Liver (tissue), 8 donors: ENCODE measurements at regions not wholly inside any gene's neighbourhood (a gene's known extent, or its start where the extent isn't known, plus 50 kb on each side); places are given as distances from the start of the nearest gene placed in this dataset.

Experiments
- DNase-seq: peaks from one replicate; pipeline ENCODE4 v3.0.0-alpha.2; 2017; ENCODE audit warnings: low spot score
- H3K27ac ChIP-seq, 2 donors: one replicate each; pipeline ENCODE4 v1.7.0; 2013; ENCODE audit warnings: inconsistent platforms in 2 of 2, low read length in 2 of 2, control low read depth in 1 of 2, low read depth in 1 of 2, mild to moderate bottlenecking in 1 of 2
- H3K27me3 ChIP-seq, 4 donors: one replicate each; pipeline versions ENCODE4 v1.6.1 to v1.7.0; 2013; ENCODE audit warnings: low read length in 3 of 4, inconsistent platforms in 1 of 4, mild to moderate bottlenecking in 1 of 4, moderate library complexity in 1 of 4; ENCODE audit not compliant: control insufficient read depth in 4 of 4, insufficient read depth in 4 of 4
- H3K36me3 ChIP-seq, 4 donors: one replicate each; pipeline versions ENCODE4 v1.6.1 to v1.7.0; 2013; ENCODE audit warnings: low read length in 3 of 4, mild to moderate bottlenecking in 3 of 4, low read depth in 1 of 4, moderate library complexity in 1 of 4; ENCODE audit not compliant: control insufficient read depth in 4 of 4, insufficient read depth in 3 of 4
- H3K4me1 ChIP-seq, 4 donors: one replicate each; pipeline versions ENCODE4 v1.6.1 to v1.7.0; 2013; ENCODE audit warnings: low read length in 3 of 4, mild to moderate bottlenecking in 3 of 4, moderate library complexity in 1 of 4; ENCODE audit not compliant: control insufficient read depth in 4 of 4, insufficient read depth in 4 of 4
- H3K4me3 ChIP-seq, 3 donors: one replicate each; pipeline versions ENCODE4 v1.6.1 to v1.7.0; 2013; ENCODE audit warnings: low read length in 3 of 3, control low read depth in 1 of 3, low read depth in 1 of 3, mild to moderate bottlenecking in 1 of 3
- H3K9ac ChIP-seq, 2 donors: one replicate each; pipeline ENCODE4 v1.7.0; 2013; ENCODE audit warnings: low read length in 2 of 2, mild to moderate bottlenecking in 2 of 2, moderate library complexity in 2 of 2, control low read depth in 1 of 2, low read depth in 1 of 2
- H3K9me3 ChIP-seq, 4 donors: one replicate each; pipeline versions ENCODE4 v1.6.1 to v1.7.0; 2013; ENCODE audit warnings: low read length in 3 of 4; ENCODE audit not compliant: control insufficient read depth in 4 of 4
- CTCF ChIP-seq: fragments of 150-350 bp; IDR thresholded peaks from 2 replicates; pipeline ENCODE4 v1.5.1; 2017; ENCODE audit warnings: improper control_type of control experiment, low read depth, low read length; ENCODE audit not compliant: missing input control
- EGR1 ChIP-seq, 2 donors: IDR thresholded peaks; 2 replicates each; pipeline ENCODE4 v1.6.1; 2016 to 2018; ENCODE audit warnings: antibody characterized with exemption in 2 of 2, low read depth in 2 of 2
- FOXA1 ChIP-seq: IDR thresholded peaks from 2 replicates; pipeline ENCODE4 v1.6.1; 2016; ENCODE audit warnings: antibody characterized with exemption
- FOXA2 ChIP-seq: IDR thresholded peaks from 2 replicates; pipeline ENCODE4 v1.6.1; 2016; ENCODE audit warnings: antibody characterized with exemption
- GABPA ChIP-seq, 2 donors: IDR thresholded peaks in 1 of 2; conservative IDR thresholded peaks in 1 of 2; 2 replicates each; pipeline ENCODE4 v1.6.1; 2016; ENCODE audit warnings: antibody characterized with exemption in 2 of 2, mild to moderate bottlenecking in 1 of 2, moderate library complexity in 1 of 2
- HNF4G ChIP-seq: IDR thresholded peaks from 2 replicates; pipeline ENCODE4 v1.6.1; 2016; ENCODE audit warnings: antibody characterized with exemption
- JUND ChIP-seq, 2 donors: IDR thresholded peaks; 2 replicates each; pipeline ENCODE4 v1.6.1; 2016; ENCODE audit warnings: antibody characterized with exemption in 2 of 2
- MAX ChIP-seq: IDR thresholded peaks from 2 replicates; pipeline ENCODE4 v1.6.1; 2016; ENCODE audit warnings: antibody characterized with exemption
- NR2F2 ChIP-seq: IDR thresholded peaks from 2 replicates; pipeline ENCODE4 v1.6.1; 2016; ENCODE audit warnings: antibody characterized with exemption
- RAD21 ChIP-seq, 2 donors: IDR thresholded peaks; 2 replicates each; pipeline ENCODE4 v1.6.1; 2016; ENCODE audit warnings: antibody characterized with exemption in 2 of 2, mild to moderate bottlenecking in 2 of 2
- REST ChIP-seq: IDR thresholded peaks from 2 replicates; pipeline ENCODE4 v1.6.1; 2016; ENCODE audit warnings: antibody characterized with exemption, mild to moderate bottlenecking
- RXRA ChIP-seq, 2 donors: IDR thresholded peaks; 2 replicates each; pipeline ENCODE4 v1.6.1; 2017 to 2018; ENCODE audit warnings: antibody characterized with exemption in 2 of 2, mild to moderate bottlenecking in 1 of 2
- SP1 ChIP-seq: IDR thresholded peaks from 2 replicates; pipeline ENCODE4 v1.6.1; 2018; ENCODE audit warnings: antibody characterized with exemption, mild to moderate bottlenecking
- TAF1 ChIP-seq: conservative IDR thresholded peaks from 2 replicates; pipeline ENCODE4 v1.6.1; 2016; ENCODE audit warnings: antibody characterized with exemption, mild to moderate bottlenecking
- YY1 ChIP-seq: IDR thresholded peaks from 2 replicates; pipeline ENCODE4 v1.6.1; 2016; ENCODE audit warnings: antibody characterized with exemption, mild to moderate bottlenecking
- WGBS: extraction: QIAGEN DNeasy Blood & Tissue Kit; methylation state at CpG from one replicate; pipeline ENCODE4 v1.1.7; 2013; 5-methylcytosine and 5-hydroxymethylcytosine counted together
- donor health status: healthy.
- donor health status: healthy.
- donor health status: healthy.
- donor health status: healthy.
- donor health status: healthy.

DNA sequence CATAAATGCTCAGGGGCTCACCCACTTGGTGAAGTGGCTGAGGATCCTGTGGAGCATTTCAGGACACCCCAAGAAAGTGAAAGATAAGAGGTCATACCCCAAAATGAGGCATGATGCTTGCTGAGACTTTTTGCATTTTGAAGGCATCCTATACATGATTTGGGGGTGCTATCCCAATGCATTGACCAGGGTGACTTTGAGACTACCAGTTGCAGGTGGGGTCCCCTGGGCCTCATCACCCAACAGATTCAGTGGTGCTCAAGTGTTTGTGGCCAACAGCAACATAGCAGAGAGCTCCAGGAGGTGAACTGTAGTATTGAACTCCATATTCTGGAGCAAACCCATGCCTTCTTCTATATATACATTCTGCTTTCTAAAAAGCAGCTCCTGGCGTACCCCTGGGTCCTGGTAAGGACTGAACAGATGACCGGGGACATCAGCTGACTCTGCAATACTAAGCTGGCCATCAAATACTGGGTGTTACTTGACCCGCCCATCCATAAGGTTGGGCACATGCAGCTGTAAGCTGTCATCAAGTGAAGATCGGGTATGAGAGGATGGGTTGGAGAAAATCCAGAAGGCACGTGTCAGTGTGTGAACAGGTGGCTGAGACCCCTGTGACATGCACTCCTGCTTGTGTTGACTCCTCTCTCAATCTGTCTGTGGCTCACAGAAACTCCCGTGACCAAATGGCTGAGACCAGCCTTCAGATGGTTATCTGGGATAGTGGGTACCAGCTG is 143.3 kb downstream of the KLF13 start:
- Histone ChIP-seq H3K9ac (no peak overlapping the region), H3K4me1 (no peaks in the 10 kb centered on the region), H3K4me3 (no peak overlapping the region), H3K27me3 (no peaks in the 10 kb centered on the region), H3K27ac (no peak overlapping the region), H3K36me3 (no peaks in the 10 kb centered on the region), H3K9me3 (no peaks in the 10 kb centered on the region)
- DNase-seq, result peak; percentile 20
- TF ChIP-seq GABPA (IDR thresholded peaks at IDR 0.05 in 1 of 2, conservative IDR thresholded peaks at IDR 0.05 in 1 of 2), result no peak
- TF ChIP-seq FOXA2, result no peak
- no peak for TF ChIP-seq NR2F2
- no peak for TF ChIP-seq SP1
- TF ChIP-seq JUND (IDR thresholded peaks at IDR 0.05), result no peak
- no peak for TF ChIP-seq YY1
- no peak for TF ChIP-seq REST
- TF ChIP-seq MAX, result no peak
- TF ChIP-seq FOXA1, result no peak
- TF ChIP-seq RAD21 (IDR thresholded peaks at IDR 0.05), result no peak
- no peak for TF ChIP-seq TAF1
- no peak for TF ChIP-seq HNF4G
- no peak for TF ChIP-seq RXRA (IDR thresholded peaks at IDR 0.05)
- no peak for TF ChIP-seq EGR1 (IDR thresholded peaks at IDR 0.05; ENCODE audit: low read depth in 2 of 2)
- no peak for TF ChIP-seq CTCF
- WGBS, result 78% methylated on average over 6 of the region's 6 CpGs

- H3K4me3 ChIP-seq, result no peak overlapping the region
- H3K9me3 ChIP-seq, result no peaks in the 10 kb centered on the region
- TF ChIP-seq FOXA2, result no peak
- H3K4me1 ChIP-seq, result no peaks in the 10 kb centered on the region
- 73% methylated on average over 2 of the region's 2 CpGs for WGBS
- no peak for DNase-seq
- no peak overlapping the region for H3K9ac ChIP-seq
- H3K27ac ChIP-seq, result no peak overlapping the region
- no peaks in the 10 kb centered on the region for H3K27me3 ChIP-seq
- no peaks in the 10 kb centered on the region for H3K36me3 ChIP-seq
Observed at GRCh38 chr15:31470756-31471155, 144.1 kb downstream of the KLF13 start.
